Ishikawa (cell line): ENCODE measurements at regions not wholly inside any gene's neighbourhood (a gene's known extent, or its start where the extent isn't known, plus 50 kb on each side); places are given as distances from the start of the nearest gene placed in this dataset.

Experiments
- RAD21 ChIP-seq: IDR thresholded peaks from 2 replicates; pipeline ENCODE4 v1.6.1; 2012; ENCODE audit warnings: low read depth
- YY1 ChIP-seq: IDR thresholded peaks from 2 replicates; pipeline ENCODE4 v1.6.1; 2012; ENCODE audit warnings: low read depth

GRCh38 chr12:84124211-84124610, 788.4 kb downstream of the SLC6A15 start:
- TF ChIP-seq YY1: no peak
- no peak for TF ChIP-seq RAD21
